ENCODE measurements at regions not wholly inside any gene's neighbourhood (a gene's known extent, or its start where the extent isn't known, plus 50 kb on each side); places are given as distances from the start of the nearest gene placed in this dataset.
"Not testable (repeated sequence)": the region's sequence is repeated elsewhere in the genome, so short reads cannot be mapped to it uniquely, and the experiment has no call there.

DNA sequence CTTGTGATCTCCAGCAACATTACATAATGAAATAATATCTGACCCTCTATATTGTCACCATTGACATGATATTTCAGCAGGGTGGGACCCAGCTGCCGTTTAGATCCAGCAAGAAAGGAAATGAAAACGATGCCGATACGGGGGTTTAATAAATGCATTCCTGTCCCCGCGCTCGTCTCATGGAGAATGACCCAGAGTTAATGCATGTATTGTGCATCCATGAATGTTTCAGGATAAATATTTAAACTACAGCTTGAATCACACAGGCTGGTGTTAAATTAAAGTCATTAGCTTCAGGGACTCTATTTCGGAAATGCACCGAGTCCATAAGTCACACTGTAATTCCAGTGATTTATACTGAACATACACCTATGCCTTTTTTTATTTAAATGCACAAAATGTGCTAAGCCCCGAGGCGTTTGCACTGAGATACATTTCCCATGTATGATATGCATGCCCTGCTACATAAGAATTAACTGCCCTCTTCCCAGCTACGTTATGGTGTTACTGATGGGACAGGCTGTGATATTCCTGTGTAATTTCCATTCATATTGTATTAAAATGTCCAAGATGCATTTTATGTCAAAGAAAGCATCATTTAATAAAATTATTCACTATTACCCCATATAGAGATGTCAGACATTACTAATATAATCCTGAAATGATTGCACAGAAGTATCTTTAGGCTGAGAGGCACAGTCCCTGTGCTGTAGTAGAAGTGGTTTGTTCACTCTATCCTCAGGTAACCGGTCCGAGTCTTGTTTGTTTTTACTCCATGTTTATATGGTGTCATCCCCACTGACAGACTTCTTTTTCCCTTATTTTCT, 109.3 kb upstream of the ZNF516 start:
- Mint-ChIP-seq H3K4me3 (no peak overlapping the region), H3K27me3 (no peaks in the 10 kb centered on the region), H3K4me1 (no peaks in the 10 kb centered on the region), H3K9me3 (no peaks in the 10 kb centered on the region), H3K27ac (no peak overlapping the region), H3K36me3 (ENCODE audit: low read depth) (no peaks in the 10 kb centered on the region)
- no peak for ATAC-seq (replicated peaks)

DNA sequence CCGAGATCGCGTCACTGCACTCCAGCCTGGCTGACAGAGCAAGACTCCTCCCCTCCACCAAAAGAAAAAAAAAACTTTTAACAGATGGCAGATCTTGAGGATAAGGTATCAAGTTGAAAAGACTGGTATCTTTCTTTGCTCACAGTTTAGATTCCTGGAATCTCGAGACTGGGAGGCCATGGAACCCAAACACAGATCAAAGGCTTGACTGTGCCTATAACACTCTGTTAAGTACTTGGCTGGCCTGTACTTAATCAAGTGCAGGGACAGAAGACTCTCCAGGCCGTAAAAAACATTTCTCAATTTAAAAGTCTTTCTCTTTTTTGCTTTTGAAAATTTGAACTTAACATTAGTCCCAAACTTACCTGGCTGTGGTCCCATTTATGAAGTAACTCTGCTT, 107.1 kb upstream of the ZNF516 start:
- no peaks in the 10 kb centered on the region for H3K9me3 Mint-ChIP-seq
- H3K4me3 Mint-ChIP-seq, result no peak overlapping the region
- H3K27me3 Mint-ChIP-seq, result no peaks in the 10 kb centered on the region
- H3K4me1 Mint-ChIP-seq, result no peaks in the 10 kb centered on the region
- ATAC-seq (replicated peaks), result no peak
- H3K27ac Mint-ChIP-seq, result no peak overlapping the region
- H3K36me3 Mint-ChIP-seq (ENCODE audit: low read depth), result no peaks in the 10 kb centered on the region

DNA sequence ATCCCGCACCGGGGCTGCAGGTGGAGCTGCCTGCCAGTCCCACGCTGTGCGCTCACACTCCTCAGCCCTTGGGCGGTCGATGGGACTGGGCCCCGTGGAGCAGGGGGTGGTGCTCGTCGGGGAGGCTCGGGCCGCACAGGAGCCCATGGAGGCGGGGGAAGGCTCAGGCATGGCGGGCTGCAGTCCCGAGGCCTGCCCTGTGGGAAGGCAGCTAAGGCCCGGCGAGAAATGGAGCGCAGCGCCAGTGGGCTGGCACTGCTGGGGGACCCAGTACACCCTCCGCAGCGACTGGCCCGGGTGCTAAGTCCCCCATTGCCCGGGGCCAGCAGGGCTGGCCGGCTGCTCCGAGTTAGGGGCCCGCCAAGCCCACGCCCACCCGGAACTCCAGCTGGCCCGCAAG, 105.0 kb upstream of the ZNF516 start:
- not testable (repeated sequence) for H3K27ac Mint-ChIP-seq; H3K4me3 Mint-ChIP-seq; ATAC-seq (replicated peaks); H3K4me1 Mint-ChIP-seq; H3K9me3 Mint-ChIP-seq; H3K36me3 Mint-ChIP-seq (ENCODE audit: low read depth); H3K27me3 Mint-ChIP-seq

DNA sequence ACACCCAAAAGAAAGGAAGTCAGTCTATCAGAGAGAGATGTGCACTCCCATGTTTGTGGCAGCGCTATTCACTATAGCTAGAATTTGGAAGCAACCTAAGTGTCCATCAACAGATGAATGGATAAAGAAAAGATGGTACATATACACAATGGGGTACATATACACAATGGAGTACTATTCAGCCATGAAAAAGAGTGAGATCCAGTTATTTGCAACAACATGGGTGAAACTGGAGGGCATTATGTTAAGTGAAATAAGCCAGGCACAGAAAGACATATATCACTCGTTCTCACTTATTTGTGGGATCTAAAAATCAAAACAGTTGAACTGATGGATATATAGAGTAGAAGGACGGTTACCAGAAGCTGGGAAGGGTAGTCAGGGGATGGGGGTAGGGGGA, 99.9 kb upstream of the ZNF516 start:
- no peaks in the 10 kb centered on the region for H3K9me3 Mint-ChIP-seq
- H3K4me1 Mint-ChIP-seq, result no peaks in the 10 kb centered on the region
- H3K27ac Mint-ChIP-seq, result no peak overlapping the region
- ATAC-seq (replicated peaks), result no peak
- no peaks in the 10 kb centered on the region for H3K36me3 Mint-ChIP-seq (ENCODE audit: low read depth)
- peaks cover 34% of the 10 kb centered on the region for H3K27me3 Mint-ChIP-seq
- H3K4me3 Mint-ChIP-seq, result no peak overlapping the region

DNA sequence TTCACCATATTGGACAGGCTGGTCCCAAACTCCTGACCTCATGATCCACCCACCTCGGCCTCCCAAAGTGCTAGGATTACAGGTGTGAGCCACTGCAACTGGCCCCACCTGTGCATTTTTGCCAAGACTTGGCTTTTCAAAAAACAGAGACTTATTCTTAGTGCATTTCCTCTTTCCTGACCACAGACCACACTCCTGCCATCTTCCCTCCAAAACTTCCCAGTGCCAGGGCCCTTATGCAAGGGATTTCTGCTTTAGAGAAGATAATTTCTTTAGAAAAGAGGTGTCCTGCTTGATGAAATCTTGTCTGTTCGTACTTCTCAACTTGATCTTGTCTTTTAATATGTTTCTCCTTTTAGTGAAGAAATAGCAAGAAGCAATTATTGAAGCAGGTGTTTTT, 98.8 kb upstream of the ZNF516 start:
- Mint-ChIP-seq H3K36me3 (ENCODE audit: low read depth) (no peaks in the 10 kb centered on the region), H3K27me3 (peaks cover 42% of the 10 kb centered on the region), H3K9me3 (no peaks in the 10 kb centered on the region), H3K27ac (no peak overlapping the region), H3K4me1 (peaks cover 3% of the 10 kb centered on the region), H3K4me3 (no peak overlapping the region)
- ATAC-seq (replicated peaks), result no peak

DNA sequence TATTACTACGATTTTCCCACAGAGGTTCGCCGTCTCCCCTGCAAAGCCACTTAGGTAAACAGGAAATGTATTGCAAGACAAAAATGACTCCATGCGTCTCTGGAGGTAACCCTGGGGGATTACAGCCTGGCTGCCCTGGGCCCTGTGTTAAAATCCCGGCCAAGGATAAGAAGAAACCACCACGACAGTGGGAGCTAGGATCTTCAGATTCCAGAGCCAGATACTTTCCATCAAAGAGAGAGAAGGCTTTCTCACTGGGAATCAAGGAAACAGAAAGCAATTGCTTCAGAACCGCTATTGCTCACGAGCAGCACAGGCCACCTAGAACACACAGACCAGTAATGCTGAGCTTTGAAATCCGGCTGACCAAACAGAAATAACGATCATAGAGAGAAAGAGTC, 97.9 kb upstream of the ZNF516 start:
- ATAC-seq (replicated peaks), result no peak
- no peak overlapping the region for H3K27ac Mint-ChIP-seq
- no peaks in the 10 kb centered on the region for H3K9me3 Mint-ChIP-seq
- H3K27me3 Mint-ChIP-seq, result peaks cover 47% of the 10 kb centered on the region
- H3K36me3 Mint-ChIP-seq (ENCODE audit: low read depth), result no peaks in the 10 kb centered on the region
- no peak overlapping the region for H3K4me3 Mint-ChIP-seq
- H3K4me1 Mint-ChIP-seq, result peaks cover 3% of the 10 kb centered on the region

DNA sequence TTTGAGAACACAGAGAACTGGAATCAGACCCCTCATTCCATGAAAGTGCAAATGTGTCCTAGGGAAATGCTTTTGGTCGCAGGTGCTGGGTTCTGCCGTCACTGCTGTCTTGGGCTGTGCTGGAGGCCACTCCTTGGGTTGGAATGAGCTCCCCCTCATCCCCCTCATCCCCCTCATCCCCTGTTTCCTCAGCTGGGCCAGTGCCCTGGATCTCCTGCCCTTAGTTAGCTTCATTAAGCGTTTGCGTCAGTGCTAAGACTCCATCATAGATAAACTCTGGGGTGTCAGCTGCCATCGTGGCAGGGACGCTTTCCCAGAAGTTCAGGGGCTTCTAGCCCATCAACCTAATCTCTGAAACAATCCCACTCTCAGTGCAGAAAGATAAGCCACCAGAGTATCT, 97.1 kb upstream of the ZNF516 start:
- Mint-ChIP-seq H3K27me3 (peaks cover 47% of the 10 kb centered on the region), H3K9me3 (no peaks in the 10 kb centered on the region), H3K27ac (no peak overlapping the region), H3K4me1 (peaks cover 3% of the 10 kb centered on the region), H3K36me3 (ENCODE audit: low read depth) (no peaks in the 10 kb centered on the region), H3K4me3 (no peak overlapping the region)
- no peak for ATAC-seq (replicated peaks)

DNA sequence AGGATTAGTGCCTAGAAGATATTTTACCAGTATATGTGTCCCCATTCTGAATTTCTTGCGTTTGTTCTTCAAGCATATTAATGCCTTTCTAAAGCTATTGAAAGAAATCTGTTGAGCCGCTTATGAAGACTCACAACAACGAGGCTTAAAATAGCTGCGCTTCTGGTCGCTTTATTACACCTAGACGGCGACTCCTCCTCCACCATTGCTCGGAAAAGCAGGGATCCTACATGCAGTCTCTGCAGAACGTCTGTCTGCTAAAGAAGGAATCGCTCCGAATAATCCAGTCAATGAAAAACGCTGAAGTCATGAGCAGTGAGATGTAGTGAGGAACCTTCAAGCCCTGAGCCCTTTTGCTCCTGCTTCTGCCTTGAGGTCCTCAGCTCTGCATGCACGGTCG, 94.8 kb upstream of the ZNF516 start:
- Mint-ChIP-seq H3K4me3 (no peak overlapping the region), H3K4me1 (peaks cover 3% of the 10 kb centered on the region), H3K36me3 (ENCODE audit: low read depth) (no peaks in the 10 kb centered on the region), H3K27ac (no peak overlapping the region), H3K9me3 (no peaks in the 10 kb centered on the region), H3K27me3 (peaks cover 45% of the 10 kb centered on the region)
- no peak for ATAC-seq (replicated peaks)

DNA sequence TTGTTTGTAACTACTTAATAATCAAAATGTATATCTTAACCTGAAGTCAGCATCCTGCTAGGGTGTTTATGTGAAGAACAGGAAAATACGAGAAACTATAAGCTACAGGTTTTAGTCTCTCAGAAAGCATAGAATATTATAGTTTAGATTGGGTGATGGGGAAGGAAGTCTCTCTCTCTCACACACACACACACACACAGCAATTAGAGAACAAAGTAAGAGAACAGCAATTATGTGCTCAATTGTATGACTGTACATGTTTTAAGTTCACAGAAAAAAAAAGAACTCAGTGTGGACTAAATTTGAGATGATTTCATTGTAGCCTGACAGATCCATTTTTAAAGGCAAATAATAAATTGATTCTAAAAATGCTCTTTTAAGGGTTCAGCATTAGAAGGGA, 94.3 kb upstream of the ZNF516 start:
- Mint-ChIP-seq H3K36me3 (ENCODE audit: low read depth) (no peaks in the 10 kb centered on the region), H3K27ac (no peak overlapping the region), H3K9me3 (no peaks in the 10 kb centered on the region), H3K4me1 (peaks cover 3% of the 10 kb centered on the region), H3K27me3 (peaks cover 41% of the 10 kb centered on the region), H3K4me3 (peak overlapping the region; percentile 48)
- no peak for ATAC-seq (replicated peaks)

DNA sequence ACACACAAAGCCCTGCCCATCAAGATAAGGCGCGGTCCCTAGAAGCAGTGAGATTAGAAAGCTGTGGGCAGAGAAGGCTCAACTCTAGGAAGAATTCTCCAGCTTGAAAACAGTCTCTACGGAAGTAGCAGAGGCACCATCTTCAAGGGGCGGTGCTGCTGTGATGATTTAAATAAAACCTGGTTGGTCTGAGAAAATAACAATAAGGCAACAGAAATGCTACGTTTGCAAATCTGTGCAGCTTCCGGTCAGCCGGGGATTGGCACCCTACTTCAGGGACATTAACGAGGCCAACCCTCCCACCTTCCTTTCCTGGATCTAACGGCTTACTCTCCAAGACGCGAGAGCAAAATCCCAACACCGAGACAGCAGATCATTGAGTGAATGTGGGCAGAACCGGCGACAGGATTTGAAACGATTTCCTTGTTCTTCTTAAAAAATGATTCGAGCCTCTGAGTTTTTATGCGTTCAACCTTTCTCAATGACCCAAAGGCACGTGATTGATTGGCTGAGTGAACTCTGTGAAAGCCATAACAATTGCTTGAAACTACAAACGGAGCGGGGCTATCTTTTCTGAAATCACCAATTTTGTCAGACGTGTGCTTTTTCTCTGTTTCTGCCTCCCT, 93.7 kb upstream of the ZNF516 start:
- Mint-ChIP-seq H3K36me3 (ENCODE audit: low read depth) (no peaks in the 10 kb centered on the region), H3K9me3 (no peaks in the 10 kb centered on the region), H3K4me1 (peaks cover 3% of the 10 kb centered on the region), H3K27me3 (peaks cover 41% of the 10 kb centered on the region), H3K4me3 (peak overlapping the region; percentile 48), H3K27ac (no peak overlapping the region)
- ATAC-seq (replicated peaks), result no peak

DNA sequence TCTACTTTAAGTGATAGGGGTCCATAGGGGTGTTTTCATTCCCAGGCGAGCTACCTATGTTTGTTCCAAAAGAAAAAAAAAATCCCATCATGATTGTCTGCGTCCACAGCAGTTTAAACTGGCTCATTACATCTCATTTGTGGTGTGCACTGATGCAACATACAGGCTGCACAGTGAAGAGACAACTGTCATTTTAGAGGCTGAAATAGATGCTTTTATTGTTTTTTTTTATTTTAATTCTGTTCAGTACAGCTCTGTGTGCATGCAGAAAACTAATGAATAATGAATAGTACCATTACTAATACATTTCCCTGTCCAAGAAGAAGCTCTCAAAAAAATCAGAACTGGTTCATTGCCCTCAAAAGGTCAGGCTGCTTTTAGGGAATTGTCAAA, 92.8 kb upstream of the ZNF516 start:
- H3K4me3 Mint-ChIP-seq, result no peak overlapping the region
- no peak overlapping the region for H3K27ac Mint-ChIP-seq
- no peaks in the 10 kb centered on the region for H3K9me3 Mint-ChIP-seq
- peaks cover 3% of the 10 kb centered on the region for H3K4me1 Mint-ChIP-seq
- no peak for ATAC-seq (replicated peaks)
- peaks cover 35% of the 10 kb centered on the region for H3K27me3 Mint-ChIP-seq
- no peaks in the 10 kb centered on the region for H3K36me3 Mint-ChIP-seq (ENCODE audit: low read depth)

DNA sequence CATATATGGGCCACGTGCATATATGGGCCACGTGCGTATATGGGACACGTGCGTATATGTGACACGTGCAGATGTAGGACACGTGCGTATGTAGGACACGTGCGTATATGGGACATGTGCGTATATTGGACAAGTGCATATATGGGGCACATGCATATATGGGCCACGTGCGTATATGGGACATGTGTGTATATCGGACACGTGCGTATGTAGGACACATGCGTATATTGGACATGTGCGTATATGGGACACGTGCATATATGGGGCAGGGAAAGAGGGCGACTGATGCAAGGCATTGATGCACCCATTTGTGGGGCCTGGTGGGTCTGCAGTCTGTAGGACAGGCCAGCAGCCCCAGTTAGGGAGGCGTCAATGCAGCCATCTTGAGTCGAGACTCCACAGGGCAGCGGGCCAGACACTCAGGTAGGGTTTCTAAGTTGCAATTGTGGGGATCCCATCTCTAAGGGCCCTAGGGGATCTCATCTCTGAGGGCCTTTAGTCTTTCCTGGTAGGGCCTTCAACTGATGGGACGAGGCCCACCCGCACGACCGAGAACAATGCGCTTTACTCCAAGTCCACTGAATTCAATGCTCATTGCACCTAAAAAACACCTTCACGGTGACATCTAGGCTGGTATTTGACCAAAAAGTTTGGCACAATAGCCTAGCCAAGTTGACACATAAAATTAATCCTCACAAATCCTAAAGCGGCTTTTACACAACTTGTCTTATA, 92.3 kb upstream of the ZNF516 start:
- H3K9me3 Mint-ChIP-seq, result no peaks in the 10 kb centered on the region
- H3K4me3 Mint-ChIP-seq, result no peak overlapping the region
- H3K4me1 Mint-ChIP-seq, result peaks cover 3% of the 10 kb centered on the region
- ATAC-seq (replicated peaks), result no peak
- peaks cover 30% of the 10 kb centered on the region for H3K27me3 Mint-ChIP-seq
- no peak overlapping the region for H3K27ac Mint-ChIP-seq
- H3K36me3 Mint-ChIP-seq (ENCODE audit: low read depth), result no peaks in the 10 kb centered on the region

DNA sequence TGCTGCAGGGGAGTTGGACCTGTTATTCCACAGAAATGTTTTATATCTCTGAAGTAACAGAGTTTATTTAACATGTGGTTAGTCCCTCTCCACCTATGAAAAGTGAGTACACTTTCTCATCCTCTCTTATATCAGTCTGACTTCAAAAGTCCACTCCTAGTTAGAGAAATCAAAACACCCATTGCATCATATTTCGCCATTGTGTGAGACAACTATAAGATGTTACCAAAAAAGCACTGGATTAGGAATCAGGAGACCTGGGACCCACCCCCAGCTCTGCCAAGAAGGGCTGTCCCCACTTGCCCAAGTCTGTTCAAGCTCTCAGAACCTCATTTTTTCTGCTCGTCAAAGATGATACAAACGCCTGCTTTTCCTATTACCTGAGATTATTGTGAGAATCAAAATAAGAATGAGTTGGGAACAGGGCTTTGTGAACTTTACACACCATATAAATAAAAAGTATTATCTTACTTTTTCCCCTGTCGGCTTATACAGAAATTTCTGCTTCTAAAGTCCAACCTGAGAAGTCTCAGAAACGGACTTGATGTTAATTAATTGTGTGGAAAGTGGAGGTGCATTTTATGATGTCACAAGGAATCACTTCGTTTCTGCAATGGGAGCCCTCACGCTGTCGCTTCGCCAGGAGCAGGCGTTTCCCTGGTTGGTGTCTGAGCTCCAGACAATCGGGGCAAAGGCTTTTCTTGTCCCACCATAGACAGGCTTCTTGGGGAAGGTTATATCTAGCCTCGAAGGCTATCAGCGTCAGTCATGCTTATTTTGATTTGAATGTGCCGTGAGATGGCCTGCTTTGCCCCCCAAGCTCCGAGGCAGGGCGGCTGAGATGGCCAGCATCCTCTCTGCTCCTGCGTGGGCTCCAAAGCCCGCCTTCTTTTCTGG, 89.6 kb upstream of the ZNF516 start:
- Mint-ChIP-seq H3K4me3 (no peak overlapping the region), H3K9me3 (no peaks in the 10 kb centered on the region), H3K4me1 (peaks cover 3% of the 10 kb centered on the region), H3K36me3 (ENCODE audit: low read depth) (no peaks in the 10 kb centered on the region), H3K27ac (no peak overlapping the region), H3K27me3 (peaks cover 12% of the 10 kb centered on the region)
- ATAC-seq (replicated peaks), result no peak

DNA sequence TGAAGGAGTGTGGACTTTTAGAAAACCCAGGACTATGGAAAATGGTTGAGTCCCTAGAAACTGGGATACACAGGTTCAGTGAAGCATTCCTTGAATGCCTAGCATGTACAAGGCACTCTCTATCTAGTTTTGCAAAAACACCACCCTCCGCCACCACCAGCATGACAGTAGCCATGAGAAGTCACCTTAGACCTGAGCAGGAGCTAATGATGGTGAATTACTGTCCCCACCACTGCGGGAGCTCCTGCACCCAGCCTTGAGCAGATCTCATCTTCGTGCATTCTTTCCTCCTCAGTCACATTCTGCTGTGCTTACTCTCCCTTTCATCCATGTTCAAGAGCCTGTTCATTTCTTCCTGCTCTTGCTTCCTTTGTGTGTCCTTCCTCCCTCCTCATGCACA, 86.2 kb upstream of the ZNF516 start:
- Mint-ChIP-seq H3K4me1 (no peaks in the 10 kb centered on the region), H3K27me3 (peaks cover 3% of the 10 kb centered on the region), H3K27ac (no peak overlapping the region), H3K9me3 (no peaks in the 10 kb centered on the region), H3K4me3 (no peak overlapping the region), H3K36me3 (ENCODE audit: low read depth) (no peaks in the 10 kb centered on the region)
- no peak for ATAC-seq (replicated peaks)

Data from activated T-helper 17 cell treated with anti-CD3 and anti-CD28 coated beads, Interleukin-2, amount 50 U/mL, for 72 hours (primary cell).